ENCODE measurements at regions not wholly inside any gene's neighbourhood (a gene's known extent, or its start where the extent isn't known, plus 50 kb on each side); places are given as distances from the start of the nearest gene placed in this dataset.

DNA sequence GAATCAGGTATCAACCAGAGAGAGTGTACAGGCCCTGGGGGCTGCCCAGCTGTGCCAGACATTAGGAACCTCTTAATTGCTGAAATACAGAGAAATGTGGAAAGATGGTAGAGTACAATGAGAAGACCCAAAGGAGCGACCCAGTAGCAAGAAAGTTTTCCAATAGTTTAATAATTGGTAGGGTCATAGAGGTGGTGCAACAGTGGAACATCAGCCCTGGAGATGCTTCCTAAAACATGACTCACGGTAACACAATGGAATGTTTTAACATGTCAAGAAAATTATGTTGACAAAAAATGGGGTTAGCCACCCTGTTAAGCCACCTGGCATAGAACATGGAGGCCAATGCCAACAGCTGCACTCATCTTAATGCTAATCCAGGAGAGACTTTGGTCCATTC, 284.1 kb downstream of the ELAVL2 start:
- no peak for DNase-seq (ENCODE audit: low spot score)

DNA sequence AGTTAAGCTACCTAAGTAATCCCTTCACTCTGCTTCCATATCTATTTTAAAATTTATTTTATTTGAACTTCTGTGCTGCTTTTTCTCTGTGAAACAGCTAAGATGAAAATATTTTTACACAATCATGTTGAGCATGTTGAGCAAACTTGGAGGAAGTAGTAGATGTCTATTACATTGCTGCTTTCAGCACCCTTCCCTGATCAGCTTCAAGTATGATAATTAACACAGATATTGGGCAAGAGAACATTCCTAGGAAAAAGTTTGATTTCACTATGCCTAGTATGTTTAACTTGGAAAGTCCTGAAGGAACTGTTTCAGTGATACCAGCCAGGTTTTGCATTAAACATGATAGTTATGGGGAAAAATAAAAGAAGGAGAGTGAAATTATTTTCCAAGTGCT, 283.6 kb downstream of the ELAVL2 start:
- no peak for DNase-seq (ENCODE audit: low spot score)

- no peak for DNase-seq (ENCODE audit: low spot score)
Measured at GRCh38 chr9:23542927-23543326, 283.1 kb downstream of the ELAVL2 start.

- no peak for DNase-seq (ENCODE audit: low spot score)
Measured at GRCh38 chr9:23543419-23543818, 282.6 kb downstream of the ELAVL2 start.

- DNase-seq (ENCODE audit: low spot score), result no peak
Measured at GRCh38 chr9:23545728-23546127, 280.3 kb downstream of the ELAVL2 start.

GRCh38 chr9:23551311-23551721, 274.7 kb downstream of the ELAVL2 start:
- no peak for DNase-seq (ENCODE audit: low spot score)

- DNase-seq (ENCODE audit: low spot score), result no peak
Measured at GRCh38 chr9:23551929-23552707, 273.9 kb downstream of the ELAVL2 start.

- no peak for DNase-seq (ENCODE audit: low spot score)
Measured at GRCh38 chr9:23552876-23553601, 273.0 kb downstream of the ELAVL2 start.

DNA sequence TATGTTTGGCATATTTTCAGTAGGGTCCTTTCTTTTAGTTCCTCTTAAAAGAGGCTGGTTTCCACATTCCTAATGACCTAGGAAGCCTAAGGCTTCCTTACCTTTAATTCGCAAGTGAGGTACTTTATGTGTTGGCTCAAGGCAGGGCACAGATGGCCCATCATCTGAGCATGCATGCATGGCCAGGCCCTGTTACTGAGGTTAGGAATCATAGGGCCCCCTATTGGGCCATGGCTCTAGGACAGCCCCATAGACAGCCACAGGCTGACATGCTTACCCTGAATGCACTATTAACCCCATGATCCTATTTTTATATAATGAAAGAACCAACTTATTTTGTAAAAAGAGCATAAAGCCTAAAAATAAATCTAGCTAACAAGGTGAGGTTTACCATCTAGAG, 271.4 kb downstream of the ELAVL2 start:
- DNase-seq (ENCODE audit: low spot score), result no peak

DNA sequence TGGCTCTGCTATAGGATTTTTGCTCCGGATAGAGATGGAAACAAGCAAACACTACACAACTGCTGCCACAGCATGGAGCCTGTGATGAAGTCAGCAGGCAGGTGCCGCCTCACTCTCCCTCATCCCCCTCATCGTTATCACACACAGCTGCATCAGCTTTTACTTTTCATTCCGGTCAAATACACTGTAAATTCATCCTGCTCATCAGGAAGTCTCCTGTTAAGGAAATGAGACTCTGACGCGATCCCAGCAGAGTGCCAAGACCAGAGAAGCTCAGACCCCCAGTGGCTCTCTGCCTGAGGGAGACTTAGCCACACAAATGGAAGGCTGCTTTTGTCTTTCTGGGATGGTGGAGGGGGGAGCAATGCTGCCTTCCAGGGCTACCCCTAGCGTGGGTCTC, 270.2 kb downstream of the ELAVL2 start:
- DNase-seq (ENCODE audit: low spot score), result no peak

DNA sequence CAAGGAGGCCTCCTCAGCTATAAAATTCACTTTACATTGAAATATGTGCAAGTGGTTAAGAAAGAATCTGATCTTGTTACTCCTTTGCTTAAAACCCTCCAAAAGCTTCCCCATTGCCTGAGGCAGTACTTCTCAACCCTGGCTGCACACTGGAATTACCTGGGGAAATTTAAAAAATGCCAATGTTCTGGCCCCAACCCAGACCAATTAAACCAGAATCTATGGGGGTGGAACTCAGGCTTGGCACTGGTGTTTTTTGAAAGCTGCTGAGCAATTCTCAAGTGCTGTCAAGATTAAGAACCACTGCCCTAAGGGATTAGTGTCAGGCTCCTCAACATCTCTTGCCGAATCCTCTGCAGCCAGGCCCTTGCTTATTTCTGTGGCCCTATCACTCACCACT, 269.6 kb downstream of the ELAVL2 start:
- DNase-seq (ENCODE audit: low spot score), result no peak

DNA sequence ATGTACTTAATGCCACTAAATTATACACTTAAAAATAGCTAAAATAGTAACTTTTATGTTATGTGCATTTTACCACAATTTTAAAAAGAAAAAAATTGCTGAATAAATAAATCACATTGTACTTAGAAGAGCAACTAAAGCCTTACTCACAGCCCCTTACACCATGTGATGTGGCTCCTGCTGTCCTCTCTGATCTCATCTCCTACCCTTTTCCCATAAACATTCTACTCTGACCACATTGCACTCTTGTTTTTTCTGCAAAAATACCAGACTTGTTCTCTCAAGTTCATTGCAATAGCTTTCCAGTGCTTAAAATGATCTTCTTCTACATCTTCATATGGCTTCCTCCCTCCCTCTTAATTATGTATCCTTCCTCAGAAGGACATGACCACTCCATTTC, 268.4 kb downstream of the ELAVL2 start:
- no peak for DNase-seq (ENCODE audit: low spot score)

GRCh38 chr9:23559522-23559921, 266.5 kb downstream of the ELAVL2 start:
- DNase-seq (ENCODE audit: low spot score), result no peak

DNA sequence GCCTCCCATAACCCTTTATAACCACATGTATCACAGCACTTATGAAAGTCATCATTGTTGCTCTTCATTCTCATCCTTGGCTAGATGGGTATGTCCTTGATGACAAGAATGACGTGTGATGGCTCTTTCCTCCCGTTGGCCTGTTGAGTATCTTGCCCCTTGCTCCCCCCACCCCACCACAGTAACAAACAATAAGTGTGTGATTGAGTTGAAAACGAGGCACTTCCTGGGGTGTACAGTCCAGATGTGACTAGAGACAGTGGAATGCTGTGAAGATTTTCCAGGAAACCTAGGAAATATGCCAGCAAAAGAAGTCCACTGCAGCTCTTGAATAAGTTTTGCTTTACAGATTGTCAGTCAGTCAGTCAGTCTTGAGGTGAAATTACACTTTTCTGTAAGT, 262.5 kb downstream of the ELAVL2 start:
- DNase-seq (ENCODE audit: low spot score), result no peak

DNA sequence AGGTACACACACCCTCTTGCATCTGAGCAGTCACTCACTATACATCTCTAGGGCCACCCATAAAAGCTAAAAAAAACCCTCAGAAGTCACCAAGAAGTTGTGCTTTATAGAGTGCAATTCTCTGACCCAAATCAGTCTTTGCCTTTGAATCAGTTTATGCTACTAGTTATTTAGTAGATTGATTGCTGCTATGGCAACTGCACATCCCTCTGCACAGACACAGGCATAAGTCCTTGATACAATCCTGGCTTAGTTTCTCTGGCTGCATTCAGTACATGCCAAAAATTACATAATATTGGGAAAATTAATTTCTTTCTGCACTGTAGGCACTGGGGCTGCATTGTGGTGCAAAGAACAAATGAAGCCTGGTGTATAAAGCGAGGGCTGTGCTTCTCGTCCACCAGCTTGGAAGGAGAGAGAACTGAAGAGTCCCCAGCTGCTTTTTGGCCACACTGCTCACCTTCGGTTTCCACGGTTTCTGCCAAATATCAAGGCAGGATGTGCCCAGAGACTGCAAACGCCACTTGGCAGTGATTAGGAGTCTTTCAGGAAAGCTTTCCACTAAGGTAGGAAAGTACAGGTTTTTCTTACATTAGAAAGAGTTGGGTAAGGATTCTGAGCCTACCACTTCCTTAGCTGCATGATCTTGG, 258.4 kb downstream of the ELAVL2 start:
- DNase-seq (ENCODE audit: low spot score), result no peak

DNA sequence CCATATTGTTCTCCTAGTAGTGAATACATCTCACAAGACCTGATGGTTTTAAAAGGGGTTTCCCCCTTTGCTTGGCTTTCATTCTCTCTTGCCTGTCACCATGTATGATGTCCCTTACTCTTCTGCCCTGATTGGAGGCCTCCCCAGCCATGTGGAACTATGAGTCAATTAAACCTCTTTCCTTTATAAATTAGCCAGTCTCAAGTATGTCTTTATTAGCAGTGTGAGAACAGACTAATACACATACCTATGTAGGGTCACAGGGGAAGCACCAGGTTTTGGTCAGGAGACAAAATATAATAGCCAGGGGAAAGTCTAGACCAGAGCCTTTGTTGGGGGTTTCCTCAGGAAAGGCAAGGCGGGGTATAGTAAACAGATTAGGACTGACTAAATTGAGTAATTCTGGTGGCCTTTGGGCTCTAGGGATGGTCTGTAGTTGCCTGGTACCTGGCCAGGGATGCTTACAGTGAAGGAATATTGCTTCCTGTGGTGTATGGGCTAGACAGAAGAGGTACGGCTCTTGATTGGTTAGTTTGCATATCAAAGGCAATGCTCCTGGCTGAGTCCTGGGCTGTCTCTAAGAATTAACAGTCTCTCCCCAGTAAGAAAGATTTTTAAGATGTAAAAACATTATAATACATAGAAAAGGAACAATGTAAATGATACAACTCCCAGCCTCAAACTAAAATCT, 254.5 kb downstream of the ELAVL2 start:
- peak; percentile 19 for DNase-seq (ENCODE audit: low spot score)

DNA sequence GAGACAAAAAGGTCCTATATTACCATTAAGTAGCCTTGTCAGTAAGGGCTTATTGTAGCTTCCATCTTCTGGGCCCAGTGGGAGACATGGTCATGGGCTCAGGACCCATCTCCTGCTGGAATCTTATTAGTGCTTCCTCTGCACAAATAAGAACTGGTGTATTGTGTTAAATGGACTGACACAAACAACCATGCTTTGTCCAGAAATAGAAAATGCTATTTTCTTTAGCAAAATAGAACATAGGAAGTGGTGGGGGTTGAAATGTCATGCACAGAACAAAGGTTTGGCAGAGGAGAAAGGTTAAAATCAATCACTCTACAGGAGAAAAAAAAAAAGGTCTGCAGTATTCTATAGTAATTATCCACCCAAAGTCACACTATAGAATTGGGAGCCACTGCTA, 252.2 kb downstream of the ELAVL2 start:
- no peak for DNase-seq (ENCODE audit: low spot score)

DNA sequence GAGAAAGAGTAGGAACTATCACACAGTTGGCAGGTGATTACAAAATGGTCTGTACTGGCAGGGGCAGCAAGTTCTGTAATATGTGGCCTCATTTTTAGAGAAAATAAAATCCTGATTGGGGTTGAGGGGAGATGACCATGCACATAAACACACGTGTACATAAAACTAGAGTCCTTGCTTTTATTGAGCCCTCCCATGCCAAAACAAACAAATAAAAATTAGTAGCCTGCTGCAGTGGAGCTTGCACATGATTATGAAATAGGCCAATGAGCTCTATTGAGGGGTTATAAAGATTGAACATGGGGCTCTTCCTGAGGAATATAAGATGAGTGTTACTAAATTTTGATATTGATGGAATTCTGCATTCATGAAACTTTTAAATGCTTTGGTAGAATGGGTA, 248.4 kb downstream of the ELAVL2 start:
- no peak for DNase-seq (ENCODE audit: low spot score)

DNA sequence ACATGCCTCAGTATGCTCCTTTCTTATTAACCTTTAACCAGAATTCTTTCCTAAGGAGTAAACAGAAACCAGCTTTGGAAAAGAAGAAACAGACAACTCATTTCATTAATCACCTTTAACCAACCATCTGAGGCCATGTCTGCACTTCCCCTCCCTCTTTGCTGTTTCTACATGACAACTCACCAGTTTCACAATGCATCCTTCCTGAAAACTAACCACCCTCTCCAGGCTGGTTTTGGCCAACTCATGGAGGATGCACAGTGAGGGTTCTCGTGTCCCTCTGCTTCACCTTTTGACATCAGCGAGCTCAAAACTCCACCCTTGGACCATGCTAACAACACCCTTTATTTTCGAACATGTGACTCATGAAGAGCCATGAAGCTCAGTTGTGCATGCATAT, 244.1 kb downstream of the ELAVL2 start:
- no peak for DNase-seq (ENCODE audit: low spot score)

- no peak for DNase-seq (ENCODE audit: low spot score)
Measured at GRCh38 chr9:23582836-23583235, 243.2 kb downstream of the ELAVL2 start.

GRCh38 chr9:23586906-23587305, 239.1 kb downstream of the ELAVL2 start:
- no peak for DNase-seq (ENCODE audit: low spot score)

- DNase-seq (ENCODE audit: low spot score), result no peak
Measured at GRCh38 chr9:23587433-23587832, 238.6 kb downstream of the ELAVL2 start.

GRCh38 chr9:23587903-23588302, 238.1 kb downstream of the ELAVL2 start:
- DNase-seq (ENCODE audit: low spot score), result peak; percentile 14
